ENCODE measurements at regions not wholly inside any gene's neighbourhood (a gene's known extent, or its start where the extent isn't known, plus 50 kb on each side); places are given as distances from the start of the nearest gene placed in this dataset.

DNA sequence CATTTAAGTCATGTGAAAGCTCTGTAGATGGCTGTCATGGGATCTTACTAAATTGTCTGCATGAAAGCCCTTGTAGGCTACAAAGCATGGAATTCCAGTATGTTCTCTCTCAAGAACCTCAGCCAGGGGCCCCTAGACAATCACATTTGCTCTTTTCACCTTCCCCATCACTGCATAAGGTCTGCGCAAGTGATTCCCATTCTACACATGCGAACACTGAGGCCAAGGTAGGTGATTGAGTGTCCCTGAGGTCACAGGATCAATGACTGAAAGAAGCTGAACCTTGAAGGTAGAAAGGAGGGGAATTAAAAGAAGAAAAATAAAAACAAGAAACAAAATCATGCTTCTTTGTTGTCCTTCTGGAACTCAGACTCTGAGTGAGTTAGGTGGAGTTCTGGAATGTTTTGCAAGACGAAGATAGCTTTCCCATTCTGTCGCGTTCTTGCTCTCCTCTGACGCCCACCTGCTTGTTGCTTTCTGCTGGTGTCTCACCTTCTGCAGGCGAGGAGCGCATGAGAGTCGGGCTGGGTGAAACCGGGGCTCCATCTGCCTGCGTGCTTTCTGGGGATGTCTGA lies 79.9 kb downstream of the SPRING1 start (continued):
- TF ChIP-seq, protein P1, sequence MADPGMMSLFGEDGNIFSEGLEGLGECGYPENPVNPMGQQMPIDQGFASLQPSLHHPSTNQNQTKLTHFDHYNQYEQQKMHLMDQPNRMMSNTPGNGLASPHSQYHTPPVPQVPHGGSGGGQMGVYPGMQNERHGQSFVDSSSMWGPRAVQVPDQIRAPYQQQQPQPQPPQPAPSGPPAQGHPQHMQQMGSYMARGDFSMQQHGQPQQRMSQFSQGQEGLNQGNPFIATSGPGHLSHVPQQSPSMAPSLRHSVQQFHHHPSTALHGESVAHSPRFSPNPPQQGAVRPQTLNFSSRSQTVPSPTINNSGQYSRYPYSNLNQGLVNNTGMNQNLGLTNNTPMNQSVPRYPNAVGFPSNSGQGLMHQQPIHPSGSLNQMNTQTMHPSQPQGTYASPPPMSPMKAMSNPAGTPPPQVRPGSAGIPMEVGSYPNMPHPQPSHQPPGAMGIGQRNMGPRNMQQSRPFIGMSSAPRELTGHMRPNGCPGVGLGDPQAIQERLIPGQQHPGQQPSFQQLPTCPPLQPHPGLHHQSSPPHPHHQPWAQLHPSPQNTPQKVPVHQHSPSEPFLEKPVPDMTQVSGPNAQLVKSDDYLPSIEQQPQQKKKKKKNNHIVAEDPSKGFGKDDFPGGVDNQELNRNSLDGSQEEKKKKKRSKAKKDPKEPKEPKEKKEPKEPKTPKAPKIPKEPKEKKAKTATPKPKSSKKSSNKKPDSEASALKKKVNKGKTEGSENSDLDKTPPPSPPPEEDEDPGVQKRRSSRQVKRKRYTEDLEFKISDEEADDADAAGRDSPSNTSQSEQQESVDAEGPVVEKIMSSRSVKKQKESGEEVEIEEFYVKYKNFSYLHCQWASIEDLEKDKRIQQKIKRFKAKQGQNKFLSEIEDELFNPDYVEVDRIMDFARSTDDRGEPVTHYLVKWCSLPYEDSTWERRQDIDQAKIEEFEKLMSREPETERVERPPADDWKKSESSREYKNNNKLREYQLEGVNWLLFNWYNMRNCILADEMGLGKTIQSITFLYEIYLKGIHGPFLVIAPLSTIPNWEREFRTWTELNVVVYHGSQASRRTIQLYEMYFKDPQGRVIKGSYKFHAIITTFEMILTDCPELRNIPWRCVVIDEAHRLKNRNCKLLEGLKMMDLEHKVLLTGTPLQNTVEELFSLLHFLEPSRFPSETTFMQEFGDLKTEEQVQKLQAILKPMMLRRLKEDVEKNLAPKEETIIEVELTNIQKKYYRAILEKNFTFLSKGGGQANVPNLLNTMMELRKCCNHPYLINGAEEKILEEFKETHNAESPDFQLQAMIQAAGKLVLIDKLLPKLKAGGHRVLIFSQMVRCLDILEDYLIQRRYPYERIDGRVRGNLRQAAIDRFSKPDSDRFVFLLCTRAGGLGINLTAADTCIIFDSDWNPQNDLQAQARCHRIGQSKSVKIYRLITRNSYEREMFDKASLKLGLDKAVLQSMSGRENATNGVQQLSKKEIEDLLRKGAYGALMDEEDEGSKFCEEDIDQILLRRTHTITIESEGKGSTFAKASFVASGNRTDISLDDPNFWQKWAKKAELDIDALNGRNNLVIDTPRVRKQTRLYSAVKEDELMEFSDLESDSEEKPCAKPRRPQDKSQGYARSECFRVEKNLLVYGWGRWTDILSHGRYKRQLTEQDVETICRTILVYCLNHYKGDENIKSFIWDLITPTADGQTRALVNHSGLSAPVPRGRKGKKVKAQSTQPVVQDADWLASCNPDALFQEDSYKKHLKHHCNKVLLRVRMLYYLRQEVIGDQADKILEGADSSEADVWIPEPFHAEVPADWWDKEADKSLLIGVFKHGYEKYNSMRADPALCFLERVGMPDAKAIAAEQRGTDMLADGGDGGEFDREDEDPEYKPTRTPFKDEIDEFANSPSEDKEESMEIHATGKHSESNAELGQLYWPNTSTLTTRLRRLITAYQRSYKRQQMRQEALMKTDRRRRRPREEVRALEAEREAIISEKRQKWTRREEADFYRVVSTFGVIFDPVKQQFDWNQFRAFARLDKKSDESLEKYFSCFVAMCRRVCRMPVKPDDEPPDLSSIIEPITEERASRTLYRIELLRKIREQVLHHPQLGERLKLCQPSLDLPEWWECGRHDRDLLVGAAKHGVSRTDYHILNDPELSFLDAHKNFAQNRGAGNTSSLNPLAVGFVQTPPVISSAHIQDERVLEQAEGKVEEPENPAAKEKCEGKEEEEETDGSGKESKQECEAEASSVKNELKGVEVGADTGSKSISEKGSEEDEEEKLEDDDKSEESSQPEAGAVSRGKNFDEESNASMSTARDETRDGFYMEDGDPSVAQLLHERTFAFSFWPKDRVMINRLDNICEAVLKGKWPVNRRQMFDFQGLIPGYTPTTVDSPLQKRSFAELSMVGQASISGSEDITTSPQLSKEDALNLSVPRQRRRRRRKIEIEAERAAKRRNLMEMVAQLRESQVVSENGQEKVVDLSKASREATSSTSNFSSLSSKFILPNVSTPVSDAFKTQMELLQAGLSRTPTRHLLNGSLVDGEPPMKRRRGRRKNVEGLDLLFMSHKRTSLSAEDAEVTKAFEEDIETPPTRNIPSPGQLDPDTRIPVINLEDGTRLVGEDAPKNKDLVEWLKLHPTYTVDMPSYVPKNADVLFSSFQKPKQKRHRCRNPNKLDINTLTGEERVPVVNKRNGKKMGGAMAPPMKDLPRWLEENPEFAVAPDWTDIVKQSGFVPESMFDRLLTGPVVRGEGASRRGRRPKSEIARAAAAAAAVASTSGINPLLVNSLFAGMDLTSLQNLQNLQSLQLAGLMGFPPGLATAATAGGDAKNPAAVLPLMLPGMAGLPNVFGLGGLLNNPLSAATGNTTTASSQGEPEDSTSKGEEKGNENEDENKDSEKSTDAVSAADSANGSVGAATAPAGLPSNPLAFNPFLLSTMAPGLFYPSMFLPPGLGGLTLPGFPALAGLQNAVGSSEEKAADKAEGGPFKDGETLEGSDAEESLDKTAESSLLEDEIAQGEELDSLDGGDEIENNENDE (IDR thresholded peaks at IDR 0.05; ENCODE audit: insufficient replicate concordance, low read length): no peak
- TF ChIP-seq CBX5 (IDR thresholded peaks at IDR 0.05; ENCODE audit: low read depth, low read length) (no peak), HDAC6 (IDR thresholded peaks at IDR 0.05; ENCODE audit: low read depth, low read length) (no peak)
- TF ChIP-seq, protein P2, sequence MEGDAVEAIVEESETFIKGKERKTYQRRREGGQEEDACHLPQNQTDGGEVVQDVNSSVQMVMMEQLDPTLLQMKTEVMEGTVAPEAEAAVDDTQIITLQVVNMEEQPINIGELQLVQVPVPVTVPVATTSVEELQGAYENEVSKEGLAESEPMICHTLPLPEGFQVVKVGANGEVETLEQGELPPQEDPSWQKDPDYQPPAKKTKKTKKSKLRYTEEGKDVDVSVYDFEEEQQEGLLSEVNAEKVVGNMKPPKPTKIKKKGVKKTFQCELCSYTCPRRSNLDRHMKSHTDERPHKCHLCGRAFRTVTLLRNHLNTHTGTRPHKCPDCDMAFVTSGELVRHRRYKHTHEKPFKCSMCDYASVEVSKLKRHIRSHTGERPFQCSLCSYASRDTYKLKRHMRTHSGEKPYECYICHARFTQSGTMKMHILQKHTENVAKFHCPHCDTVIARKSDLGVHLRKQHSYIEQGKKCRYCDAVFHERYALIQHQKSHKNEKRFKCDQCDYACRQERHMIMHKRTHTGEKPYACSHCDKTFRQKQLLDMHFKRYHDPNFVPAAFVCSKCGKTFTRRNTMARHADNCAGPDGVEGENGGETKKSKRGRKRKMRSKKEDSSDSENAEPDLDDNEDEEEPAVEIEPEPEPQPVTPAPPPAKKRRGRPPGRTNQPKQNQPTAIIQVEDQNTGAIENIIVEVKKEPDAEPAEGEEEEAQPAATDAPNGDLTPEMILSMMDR (IDR thresholded peaks at IDR 0.05; ENCODE audit: control extremely low read depth in 1 of 3, insufficient read depth in 1 of 3, low read depth in 1 of 3, low read length in 3 of 3): no peak

All from H1 (cell line).